Stimulated activated CD4-positive, alpha-beta T cell treated with anti-CD3 and anti-CD28 coated beads, Interleukin-15, amount 100 ng/mL, for 24 hours (primary cell): ENCODE measurements at regions not wholly inside any gene's neighbourhood (a gene's known extent, or its start where the extent isn't known, plus 50 kb on each side); places are given as distances from the start of the nearest gene placed in this dataset.

Source experiments
- DNase-seq: peaks from one replicate; pipeline ENCODE4 v3.0.0-alpha.2; 2020

DNA sequence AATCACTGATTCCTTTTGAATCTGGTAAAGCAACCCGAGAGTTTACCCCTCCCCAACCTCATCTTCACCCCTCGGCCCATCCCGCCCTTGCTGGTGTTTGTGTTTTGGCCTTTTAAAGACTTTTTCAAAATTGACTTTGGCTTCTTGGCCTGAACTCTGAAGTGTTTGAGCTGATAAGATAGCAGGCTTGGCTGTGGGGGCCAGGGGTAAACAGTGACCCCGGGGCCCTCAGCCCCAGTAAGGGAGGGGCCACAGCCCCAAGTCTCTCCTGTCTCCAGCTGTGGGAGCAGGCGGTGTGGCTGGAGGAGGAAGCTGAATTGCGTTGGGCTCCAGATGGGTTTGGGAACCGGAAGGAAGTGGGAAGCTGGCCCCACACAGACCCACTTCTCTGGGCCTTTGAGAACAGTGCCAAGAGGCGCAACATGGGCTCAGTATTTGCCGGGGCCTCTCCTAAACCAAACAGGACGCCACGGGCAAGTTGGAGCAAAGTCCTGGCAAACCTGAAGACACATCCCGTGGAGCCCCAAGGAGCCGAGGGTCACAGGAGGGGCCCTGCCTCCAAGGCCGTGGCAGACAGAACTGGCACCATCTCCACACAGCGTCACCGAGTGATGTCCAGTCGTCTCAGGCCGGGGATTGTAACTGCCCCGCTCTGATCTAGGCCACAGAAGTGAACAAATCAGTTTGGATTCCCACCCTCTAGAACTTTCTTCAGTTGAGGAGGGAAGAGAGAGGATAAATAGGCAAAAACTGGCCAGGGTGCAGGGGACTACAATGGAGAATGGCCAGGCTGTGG lies 54.3 kb upstream of the PTPN1 start:
- DNase-seq = no peak

DNA sequence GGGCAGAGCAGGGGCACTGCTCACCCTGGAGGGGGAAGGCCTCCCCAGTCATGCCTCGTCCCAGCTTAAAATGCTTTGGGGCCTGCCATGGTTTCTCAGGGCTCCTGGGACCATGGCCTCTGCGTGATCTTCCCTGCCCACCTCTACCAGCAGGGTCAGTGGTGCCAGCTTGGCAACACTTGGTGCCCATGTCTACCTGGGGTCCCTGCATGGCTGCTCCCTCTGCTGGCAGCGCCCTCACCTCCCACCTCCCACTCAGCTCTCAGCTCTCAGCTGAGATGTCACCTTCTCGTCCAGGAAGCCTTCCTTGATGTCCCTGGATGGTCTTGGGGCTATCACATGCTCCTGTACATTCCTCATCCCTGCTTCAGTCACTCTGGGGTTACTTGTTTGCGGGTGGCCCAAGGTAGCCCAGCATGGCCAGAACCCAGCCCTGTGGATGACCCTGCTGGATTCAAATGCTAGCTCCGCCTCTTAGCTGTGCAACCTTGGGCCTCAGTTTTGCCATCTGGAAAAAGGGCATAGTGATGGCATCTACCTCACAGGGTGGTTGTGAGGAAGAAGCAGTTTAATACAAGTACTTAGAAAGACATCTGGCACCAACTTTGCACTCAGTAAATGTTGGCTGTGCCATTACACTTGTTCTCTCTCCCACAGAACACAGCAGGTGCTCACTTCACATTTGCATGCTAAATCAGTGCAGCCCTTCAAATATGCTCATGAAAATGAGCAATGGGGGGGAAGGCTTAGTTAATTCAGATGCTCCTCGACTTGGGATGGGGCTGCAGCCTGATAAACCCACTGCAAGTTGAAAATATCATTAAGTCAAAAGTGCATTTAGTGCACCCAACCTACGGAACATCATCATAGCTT lies 53.5 kb upstream of the PTPN1 start:
- peak; percentile 25 for DNase-seq

DNA sequence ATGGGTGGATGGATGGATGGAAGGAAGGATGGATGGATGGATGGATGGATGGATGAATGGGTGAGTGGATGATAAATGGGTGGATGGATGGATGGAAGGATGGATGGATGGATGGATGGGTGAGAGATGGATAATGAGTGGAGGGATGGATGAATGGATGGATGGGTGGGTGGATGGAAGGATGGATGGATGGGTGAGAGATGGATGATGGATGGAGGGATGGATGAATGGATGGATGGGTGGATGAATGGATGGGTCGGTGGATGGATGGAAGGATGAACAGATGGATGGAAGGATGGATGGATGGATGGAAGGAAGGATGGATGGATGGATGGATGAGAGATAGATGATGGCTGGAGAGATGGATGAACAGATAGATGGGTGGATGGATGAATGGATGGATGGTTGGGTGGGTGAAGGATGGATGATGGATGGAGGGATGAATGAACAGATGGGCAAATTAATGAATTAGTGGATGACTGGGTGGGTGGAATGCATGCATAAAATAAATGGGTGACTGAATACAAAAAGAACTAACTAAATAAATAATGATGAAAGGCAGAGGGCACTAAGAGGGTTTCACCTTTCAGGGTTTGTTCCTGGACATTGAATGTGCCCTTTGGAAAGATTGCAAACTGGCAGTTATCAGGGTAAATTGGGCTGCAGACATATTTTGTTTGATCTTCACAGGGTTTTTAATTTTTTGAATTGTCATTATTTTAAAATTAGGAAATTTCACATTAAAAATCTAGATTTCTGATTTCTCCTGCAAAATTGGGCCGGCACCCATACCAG lies 50.9 kb upstream of the PTPN1 start:
- DNase-seq = no peak

DNA sequence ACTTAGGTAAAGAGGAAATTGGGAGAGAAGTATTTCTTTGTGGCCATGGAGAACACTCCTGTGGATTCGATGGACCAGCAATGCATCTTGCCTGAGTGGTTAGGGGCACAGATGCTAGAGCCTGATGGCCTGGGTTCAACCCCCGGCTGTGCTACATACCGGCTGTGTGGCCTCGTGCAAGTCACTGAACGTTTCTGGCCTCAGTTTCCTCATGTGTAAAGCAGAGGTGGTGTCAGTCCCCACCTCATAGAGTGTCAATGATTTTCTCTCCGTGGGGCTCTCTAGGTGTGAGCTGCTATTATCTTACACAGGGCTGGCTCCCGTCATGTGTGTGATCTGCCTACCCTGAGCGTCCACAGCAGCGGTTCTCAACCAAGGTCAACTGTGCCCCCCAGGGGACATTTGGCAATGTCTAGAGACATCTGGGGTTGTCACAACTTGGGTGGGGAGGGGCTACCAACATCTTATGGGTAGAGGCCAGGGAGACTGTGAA lies 50.0 kb upstream of the PTPN1 start:
- no peak for DNase-seq
